HEK293 (cell line): ENCODE measurements at regions not wholly inside any gene's neighbourhood (a gene's known extent, or its start where the extent isn't known, plus 50 kb on each side); places are given as distances from the start of the nearest gene placed in this dataset.

ENCODE experiments used
- CTCF ChIA-PET: fragments of 350-600 bp; formaldehyde crosslinking; extraction: SDS; loops from one replicate; lab custom pipeline; 2021; ENCODE audit warnings: antibody characterized with exemption; lab: Yijun Ruan, JAX
- POLR2A ChIA-PET: fragments of 300-600 bp; formaldehyde crosslinking; extraction: SDS; loops from one replicate; lab custom pipeline; 2020; ENCODE audit warnings: antibody characterized with exemption, inconsistent platforms; lab: Yijun Ruan, JAX
- H3K27ac ChIP-seq: fragments of 200-500 bp; sonication (Bioruptor generic); 2 replicates; pipeline ENCODE4 v1.5.1; 2014; ENCODE audit warnings: low read depth, low read length, control low read depth, inconsistent platforms; ENCODE audit errors: extremely low read depth
- H3K36me3 ChIP-seq, 2 experiments: fragments of 200-500 bp in 1 of 2; sonication (Bioruptor generic) in 1 of 2; 1 replicate in 1 of 2; 2 replicates in 1 of 2; pipeline ENCODE4 v1.5.1; 2014 to 2017; ENCODE audit warnings: inconsistent platforms in 2 of 2, low read length in 2 of 2; ENCODE audit not compliant: control insufficient read depth in 2 of 2, insufficient read depth in 1 of 2
- H3K4me1 ChIP-seq: fragments of 200-500 bp; sonication (Bioruptor generic); 2 replicates; pipeline ENCODE4 v1.5.1; 2014; ENCODE audit warnings: mild to moderate bottlenecking, low read length, inconsistent platforms; ENCODE audit not compliant: control insufficient read depth, insufficient read depth
- H3K4me3 ChIP-seq: 2 replicates; pipeline ENCODE4 v1.5.1; 2011; ENCODE audit warnings: low read depth, mild to moderate bottlenecking, control low read depth, low read length, moderate library complexity
- H3K9me3 ChIP-seq: fragments of 200-500 bp; sonication (Bioruptor generic); 2 replicates; pipeline ENCODE4 v1.5.1; 2014; ENCODE audit warnings: low read depth, low read length, inconsistent platforms; ENCODE audit not compliant: control insufficient read depth, insufficient read depth
- BCL11B ChIP-seq: fragments of 450-650 bp; formaldehyde crosslinking; IDR thresholded peaks from 2 replicates; pipeline ENCODE4 v1.5.1; 2016; ENCODE audit warnings: low read depth, missing biosample characterization, missing genetic modification characterization
- GFI1B ChIP-seq: fragments of 450-650 bp; formaldehyde crosslinking; IDR thresholded peaks from 2 replicates; pipeline ENCODE4 v1.5.1; 2016; ENCODE audit warnings: missing biosample characterization, missing genetic modification characterization
- SP3 ChIP-seq: fragments of 450-650 bp; formaldehyde crosslinking; IDR thresholded peaks from 2 replicates; pipeline ENCODE4 v1.5.1; 2016; ENCODE audit warnings: missing biosample characterization, missing genetic modification characterization
- SP7 ChIP-seq: fragments of 450-650 bp; formaldehyde crosslinking; IDR thresholded peaks from 2 replicates; pipeline ENCODE4 v1.5.1; 2016; ENCODE audit warnings: missing biosample characterization, missing genetic modification characterization
- TRIM28 ChIP-seq: IDR thresholded peaks from 2 replicates; pipeline ENCODE4 v1.6.1; 2011; ENCODE audit warnings: low read length, control low read depth, borderline replicate concordance
- ZBTB21 ChIP-seq: fragments of 450-650 bp; formaldehyde crosslinking; IDR thresholded peaks from 2 replicates; pipeline ENCODE4 v1.5.1; 2017; ENCODE audit warnings: missing biosample characterization, missing genetic modification characterization
- ZBTB48 ChIP-seq: fragments of 450-650 bp; formaldehyde crosslinking; IDR thresholded peaks from 2 replicates; pipeline ENCODE4 v1.5.1; 2016; ENCODE audit warnings: missing biosample characterization, missing genetic modification characterization
- ZBTB7A ChIP-seq: fragments of 450-650 bp; formaldehyde crosslinking; IDR thresholded peaks from 2 replicates; pipeline ENCODE4 v1.5.1; 2016; ENCODE audit warnings: low read depth, missing biosample characterization, missing genetic modification characterization
- ZNF121 ChIP-seq: fragments of 450-650 bp; formaldehyde crosslinking; IDR thresholded peaks from 2 replicates; pipeline ENCODE4 v1.5.1; 2016; ENCODE audit warnings: missing biosample characterization, missing genetic modification characterization
- ZNF202 ChIP-seq: fragments of 450-650 bp; formaldehyde crosslinking; IDR thresholded peaks from 2 replicates; pipeline ENCODE4 v1.5.1; 2016; ENCODE audit warnings: missing biosample characterization, missing genetic modification characterization, borderline replicate concordance
- ZNF23 ChIP-seq: fragments of 450-650 bp; formaldehyde crosslinking; IDR thresholded peaks from 2 replicates; pipeline ENCODE4 v1.5.1; 2016; ENCODE audit warnings: missing biosample characterization, missing genetic modification characterization, borderline replicate concordance
- ZNF302 ChIP-seq: fragments of 450-650 bp; formaldehyde crosslinking; IDR thresholded peaks from 2 replicates; pipeline ENCODE4 v1.5.1; 2016; ENCODE audit warnings: missing biosample characterization, missing genetic modification characterization, low read depth
- ZNF350 ChIP-seq: fragments of 450-650 bp; formaldehyde crosslinking; IDR thresholded peaks from 2 replicates; pipeline ENCODE4 v1.5.0; 2017; ENCODE audit warnings: missing biosample characterization, mild to moderate bottlenecking, missing genetic modification characterization
- ZNF510 ChIP-seq: fragments of 450-650 bp; formaldehyde crosslinking; IDR thresholded peaks from 2 replicates; pipeline ENCODE4 v1.5.1; 2018; ENCODE audit warnings: mild to moderate bottlenecking, missing genetic modification characterization, missing biosample characterization; ENCODE audit not compliant: insufficient replicate concordance
- ZNF560 ChIP-seq: fragments of 450-650 bp; formaldehyde crosslinking; IDR thresholded peaks from 2 replicates; pipeline ENCODE4 v1.5.1; 2017; ENCODE audit warnings: missing biosample characterization, missing genetic modification characterization, borderline replicate concordance
- ZNF623 ChIP-seq: fragments of 450-650 bp; formaldehyde crosslinking; IDR thresholded peaks from 2 replicates; pipeline ENCODE4 v1.5.1; 2016; ENCODE audit warnings: missing biosample characterization, missing genetic modification characterization
- ZNF654 ChIP-seq: fragments of 450-650 bp; formaldehyde crosslinking; IDR thresholded peaks from 2 replicates; pipeline ENCODE4 v1.5.1; 2016; ENCODE audit warnings: low read depth, missing biosample characterization, missing genetic modification characterization
- ZNF664 ChIP-seq: fragments of 450-650 bp; formaldehyde crosslinking; IDR thresholded peaks from 2 replicates; pipeline ENCODE4 v1.5.1; 2016; ENCODE audit warnings: missing biosample characterization, missing genetic modification characterization
- ZNF701 ChIP-seq: fragments of 450-650 bp; formaldehyde crosslinking; IDR thresholded peaks from 2 replicates; pipeline ENCODE4 v1.5.1; 2016; ENCODE audit warnings: missing biosample characterization, missing genetic modification characterization
- ZNF768 ChIP-seq: fragments of 450-650 bp; formaldehyde crosslinking; IDR thresholded peaks from 2 replicates; pipeline ENCODE4 v1.5.1; 2018; ENCODE audit warnings: missing biosample characterization, mild to moderate bottlenecking, missing genetic modification characterization
- ZNF791 ChIP-seq: fragments of 450-650 bp; formaldehyde crosslinking; IDR thresholded peaks from 2 replicates; pipeline ENCODE4 v1.5.1; 2016; ENCODE audit warnings: missing biosample characterization, missing genetic modification characterization
- ZNF843 ChIP-seq: fragments of 450-650 bp; formaldehyde crosslinking; IDR thresholded peaks from 2 replicates; pipeline ENCODE4 v1.5.1; 2016; ENCODE audit warnings: missing biosample characterization, missing genetic modification characterization
- TF ChIP-seq, protein P1 (sequence below): fragments of 450-650 bp; formaldehyde crosslinking; IDR thresholded peaks from 2 replicates; pipeline ENCODE4 v1.5.1; 2016; ENCODE audit warnings: missing biosample characterization, missing genetic modification characterization
- TF ChIP-seq, protein P2 (sequence below): fragments of 450-650 bp; formaldehyde crosslinking; IDR thresholded peaks from 2 replicates; pipeline ENCODE4 v1.5.1; 2017; ENCODE audit warnings: missing biosample characterization, missing genetic modification characterization
- TF ChIP-seq, protein P3 (sequence below): fragments of 450-650 bp; formaldehyde crosslinking; IDR thresholded peaks from 2 replicates; pipeline ENCODE4 v1.5.1; 2017; ENCODE audit warnings: missing biosample characterization, missing genetic modification characterization

GRCh38 chr12:125652681-125653080 is 587.4 kb downstream of the AACS start:
- POLR2A ChIA-PET, result no interaction called here
- H3K4me3 ChIP-seq, result no peak overlapping the region
- H3K36me3 ChIP-seq, result no peaks in the 10 kb centered on the region
- no peaks in the 10 kb centered on the region for H3K9me3 ChIP-seq
- no peak overlapping the region for H3K27ac ChIP-seq
- no peaks in the 10 kb centered on the region for H3K4me1 ChIP-seq
- CTCF ChIA-PET, result no interaction called here
- no peak for TF ChIP-seq SP7 (tag by site-specific recombination)
- TF ChIP-seq GFI1B (tag by site-specific recombination), result no peak
- no peak for TF ChIP-seq ZBTB7A (tag by site-specific recombination)
- TF ChIP-seq, protein P1, sequence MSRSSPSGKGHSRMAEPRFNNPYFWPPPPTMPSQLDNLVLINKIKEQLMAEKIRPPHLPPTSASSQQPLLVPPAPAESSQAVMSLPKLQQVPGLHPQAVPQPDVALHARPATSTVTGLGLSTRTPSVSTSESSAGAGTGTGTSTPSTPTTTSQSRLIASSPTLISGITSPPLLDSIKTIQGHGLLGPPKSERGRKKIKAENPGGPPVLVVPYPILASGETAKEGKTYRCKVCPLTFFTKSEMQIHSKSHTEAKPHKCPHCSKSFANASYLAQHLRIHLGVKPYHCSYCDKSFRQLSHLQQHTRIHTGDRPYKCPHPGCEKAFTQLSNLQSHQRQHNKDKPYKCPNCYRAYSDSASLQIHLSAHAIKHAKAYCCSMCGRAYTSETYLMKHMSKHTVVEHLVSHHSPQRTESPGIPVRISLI (tag by site-specific recombination), result no peak
- TF ChIP-seq ZNF350, result no peak
- no peak for TF ChIP-seq ZNF560 (tag by site-specific recombination)
- no peak for TF ChIP-seq ZNF664 (tag by site-specific recombination)
- no peak for TF ChIP-seq ZNF302
- TF ChIP-seq ZNF23, result no peak
- no peak for TF ChIP-seq ZNF791 (tag by site-specific recombination)

- CTCF ChIA-PET, result no interaction called here
- Histone ChIP-seq H3K36me3 (no peaks in the 10 kb centered on the region), H3K27ac (no peak overlapping the region), H3K4me1 (no peaks in the 10 kb centered on the region), H3K9me3 (no peaks in the 10 kb centered on the region), H3K4me3 (no peak overlapping the region)
- POLR2A ChIA-PET, result no interaction called here
- TF ChIP-seq ZNF202 (tag by site-specific recombination) (no peak), BCL11B (tag by site-specific recombination) (no peak)
- TF ChIP-seq, all 188 proteins: peak for 0
Measured at GRCh38 chr12:125657681-125658080, 592.4 kb downstream of the AACS start.

DNA sequence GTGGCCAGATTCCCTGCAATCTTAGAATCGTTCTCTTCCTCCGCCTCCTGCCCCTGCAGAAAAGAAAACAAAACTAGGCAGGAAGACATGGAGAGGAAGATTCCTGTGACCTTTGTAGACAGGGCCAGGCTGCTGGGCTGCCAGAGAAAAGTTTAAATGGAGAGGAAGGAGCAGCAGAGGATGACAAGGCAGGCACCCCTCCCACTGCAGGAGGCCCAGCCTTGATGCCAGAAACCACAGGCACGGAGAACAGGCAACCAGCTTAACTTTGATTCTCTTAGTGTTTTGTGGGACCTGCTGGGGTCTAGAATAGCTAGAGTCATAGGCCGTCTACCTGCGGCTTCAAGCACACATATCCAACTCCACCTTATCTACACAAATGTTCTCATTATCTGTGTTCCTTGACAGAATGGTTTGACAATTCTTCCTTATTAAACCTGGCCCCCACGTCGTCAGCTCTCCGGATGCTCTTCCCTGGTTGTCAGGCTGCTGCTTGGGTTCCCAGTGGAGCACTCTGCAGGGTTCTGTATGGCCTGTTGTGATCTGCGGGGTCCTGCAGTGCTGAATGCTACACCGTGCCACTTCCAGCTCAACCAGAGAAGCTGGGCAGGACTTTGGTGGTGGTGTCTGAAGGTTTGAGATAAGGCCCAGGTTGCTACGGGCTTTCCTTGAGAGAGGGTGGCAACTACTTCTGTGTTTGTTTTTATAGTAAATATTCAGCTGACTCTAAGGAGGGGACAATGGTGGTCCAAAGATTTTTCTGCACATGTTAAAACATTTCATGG is 609.5 kb downstream of the AACS start:
- H3K27ac ChIP-seq, result no peak overlapping the region
- H3K9me3 ChIP-seq, result no peaks in the 10 kb centered on the region
- H3K36me3 ChIP-seq, result no peaks in the 10 kb centered on the region
- no peak overlapping the region for H3K4me3 ChIP-seq
- POLR2A ChIA-PET, result no interaction called here
- CTCF ChIA-PET, result no interaction called here
- H3K4me1 ChIP-seq, result no peaks in the 10 kb centered on the region
- TF ChIP-seq ZNF701 (tag by site-specific recombination), result no peak
- no peak for TF ChIP-seq ZBTB7A (tag by site-specific recombination)
- no peak for TF ChIP-seq ZNF23
- TF ChIP-seq, protein P2, sequence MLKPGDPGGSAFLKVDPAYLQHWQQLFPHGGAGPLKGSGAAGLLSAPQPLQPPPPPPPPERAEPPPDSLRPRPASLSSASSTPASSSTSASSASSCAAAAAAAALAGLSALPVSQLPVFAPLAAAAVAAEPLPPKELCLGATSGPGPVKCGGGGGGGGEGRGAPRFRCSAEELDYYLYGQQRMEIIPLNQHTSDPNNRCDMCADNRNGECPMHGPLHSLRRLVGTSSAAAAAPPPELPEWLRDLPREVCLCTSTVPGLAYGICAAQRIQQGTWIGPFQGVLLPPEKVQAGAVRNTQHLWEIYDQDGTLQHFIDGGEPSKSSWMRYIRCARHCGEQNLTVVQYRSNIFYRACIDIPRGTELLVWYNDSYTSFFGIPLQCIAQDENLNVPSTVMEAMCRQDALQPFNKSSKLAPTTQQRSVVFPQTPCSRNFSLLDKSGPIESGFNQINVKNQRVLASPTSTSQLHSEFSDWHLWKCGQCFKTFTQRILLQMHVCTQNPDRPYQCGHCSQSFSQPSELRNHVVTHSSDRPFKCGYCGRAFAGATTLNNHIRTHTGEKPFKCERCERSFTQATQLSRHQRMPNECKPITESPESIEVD, result no peak
- no peak for TF ChIP-seq ZNF510
- TF ChIP-seq SP3, result no peak
- no peak for TF ChIP-seq ZBTB21 (tag by site-specific recombination)
- no peak for TF ChIP-seq TRIM28
- no peak for TF ChIP-seq ZBTB48
- TF ChIP-seq ZNF843 (tag by site-specific recombination), result no peak
- TF ChIP-seq, protein P3, sequence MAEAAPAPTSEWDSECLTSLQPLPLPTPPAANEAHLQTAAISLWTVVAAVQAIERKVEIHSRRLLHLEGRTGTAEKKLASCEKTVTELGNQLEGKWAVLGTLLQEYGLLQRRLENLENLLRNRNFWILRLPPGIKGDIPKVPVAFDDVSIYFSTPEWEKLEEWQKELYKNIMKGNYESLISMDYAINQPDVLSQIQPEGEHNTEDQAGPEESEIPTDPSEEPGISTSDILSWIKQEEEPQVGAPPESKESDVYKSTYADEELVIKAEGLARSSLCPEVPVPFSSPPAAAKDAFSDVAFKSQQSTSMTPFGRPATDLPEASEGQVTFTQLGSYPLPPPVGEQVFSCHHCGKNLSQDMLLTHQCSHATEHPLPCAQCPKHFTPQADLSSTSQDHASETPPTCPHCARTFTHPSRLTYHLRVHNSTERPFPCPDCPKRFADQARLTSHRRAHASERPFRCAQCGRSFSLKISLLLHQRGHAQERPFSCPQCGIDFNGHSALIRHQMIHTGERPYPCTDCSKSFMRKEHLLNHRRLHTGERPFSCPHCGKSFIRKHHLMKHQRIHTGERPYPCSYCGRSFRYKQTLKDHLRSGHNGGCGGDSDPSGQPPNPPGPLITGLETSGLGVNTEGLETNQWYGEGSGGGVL (tag by site-specific recombination), result no peak
- TF ChIP-seq ZNF623, result no peak
- TF ChIP-seq ZNF654, result no peak
- TF ChIP-seq ZNF121 (tag by site-specific recombination), result no peak
- no peak for TF ChIP-seq ZNF768 (tag by site-specific recombination)
- TF ChIP-seq, all 188 proteins: peak for 0
